ENCODE measurements at regions not wholly inside any gene's neighbourhood (a gene's known extent, or its start where the extent isn't known, plus 50 kb on each side); places are given as distances from the start of the nearest gene placed in this dataset.

DNA sequence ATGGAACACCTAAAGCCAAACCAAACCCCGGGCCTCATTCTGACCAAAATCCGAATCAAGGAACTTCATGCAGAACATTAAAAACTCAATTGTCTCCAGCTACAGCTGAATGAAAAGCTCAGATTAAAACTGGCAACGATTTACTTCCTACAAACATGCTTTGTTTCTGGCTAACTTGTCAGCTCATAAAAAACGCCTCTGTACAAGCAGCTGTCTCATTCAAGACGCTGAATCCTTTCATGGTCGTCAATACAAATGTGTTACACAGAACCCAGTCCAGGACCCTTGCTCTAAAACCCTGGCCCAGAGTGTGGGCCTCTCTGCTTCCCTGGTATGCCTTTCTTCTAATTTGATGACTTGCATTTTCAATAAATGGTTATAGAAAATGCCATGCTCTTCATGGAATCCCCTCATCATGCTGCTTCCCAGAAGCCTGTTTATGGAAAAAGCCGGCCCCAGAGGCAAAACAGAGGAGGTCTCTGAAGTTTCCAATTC is 183.1 kb downstream of the PHLDA1 start:
- no peak overlapping the region for H3K4me3 ChIP-seq (replicated peaks; ENCODE audit: insufficient read depth, low read length)
- TF ChIP-seq SPI1 (IDR thresholded peaks at IDR 0.05; ENCODE audit: borderline replicate concordance, low read depth) (no peak), POLR2AphosphoS5 (IDR thresholded peaks at IDR 0.05; ENCODE audit: low read depth) (no peak), GABPA (IDR thresholded peaks at IDR 0.05; ENCODE audit: low read depth) (no peak), CTCF (IDR thresholded peaks at IDR 0.05; ENCODE audit: insufficient read depth, low read length) (no peak)
- TF ChIP-seq, protein P1, sequence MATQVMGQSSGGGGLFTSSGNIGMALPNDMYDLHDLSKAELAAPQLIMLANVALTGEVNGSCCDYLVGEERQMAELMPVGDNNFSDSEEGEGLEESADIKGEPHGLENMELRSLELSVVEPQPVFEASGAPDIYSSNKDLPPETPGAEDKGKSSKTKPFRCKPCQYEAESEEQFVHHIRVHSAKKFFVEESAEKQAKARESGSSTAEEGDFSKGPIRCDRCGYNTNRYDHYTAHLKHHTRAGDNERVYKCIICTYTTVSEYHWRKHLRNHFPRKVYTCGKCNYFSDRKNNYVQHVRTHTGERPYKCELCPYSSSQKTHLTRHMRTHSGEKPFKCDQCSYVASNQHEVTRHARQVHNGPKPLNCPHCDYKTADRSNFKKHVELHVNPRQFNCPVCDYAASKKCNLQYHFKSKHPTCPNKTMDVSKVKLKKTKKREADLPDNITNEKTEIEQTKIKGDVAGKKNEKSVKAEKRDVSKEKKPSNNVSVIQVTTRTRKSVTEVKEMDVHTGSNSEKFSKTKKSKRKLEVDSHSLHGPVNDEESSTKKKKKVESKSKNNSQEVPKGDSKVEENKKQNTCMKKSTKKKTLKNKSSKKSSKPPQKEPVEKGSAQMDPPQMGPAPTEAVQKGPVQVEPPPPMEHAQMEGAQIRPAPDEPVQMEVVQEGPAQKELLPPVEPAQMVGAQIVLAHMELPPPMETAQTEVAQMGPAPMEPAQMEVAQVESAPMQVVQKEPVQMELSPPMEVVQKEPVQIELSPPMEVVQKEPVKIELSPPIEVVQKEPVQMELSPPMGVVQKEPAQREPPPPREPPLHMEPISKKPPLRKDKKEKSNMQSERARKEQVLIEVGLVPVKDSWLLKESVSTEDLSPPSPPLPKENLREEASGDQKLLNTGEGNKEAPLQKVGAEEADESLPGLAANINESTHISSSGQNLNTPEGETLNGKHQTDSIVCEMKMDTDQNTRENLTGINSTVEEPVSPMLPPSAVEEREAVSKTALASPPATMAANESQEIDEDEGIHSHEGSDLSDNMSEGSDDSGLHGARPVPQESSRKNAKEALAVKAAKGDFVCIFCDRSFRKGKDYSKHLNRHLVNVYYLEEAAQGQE (IDR thresholded peaks at IDR 0.05; ENCODE audit: insufficient replicate concordance, low read depth), result no peak
- H3K27me3 ChIP-seq (ENCODE audit: insufficient read depth, poor library complexity, severe bottlenecking), result no peaks in the 10 kb centered on the region
- H3K27ac ChIP-seq (replicated peaks), result no peak overlapping the region
- no peak for DNase-seq (ENCODE audit: low read depth in 1 of 2, low spot score in 1 of 2)

GRCh38 chr12:75846102-75846501 is 185.5 kb downstream of the PHLDA1 start:
- H3K27me3 ChIP-seq (ENCODE audit: insufficient read depth, poor library complexity, severe bottlenecking), result no peaks in the 10 kb centered on the region
- H3K4me3 ChIP-seq (replicated peaks; ENCODE audit: insufficient read depth, low read length), result no peak overlapping the region
- no peak for DNase-seq (ENCODE audit: low read depth in 1 of 2, low spot score in 1 of 2)
- no peak for TF ChIP-seq CTCF (IDR thresholded peaks at IDR 0.05; ENCODE audit: insufficient read depth, low read length)
- no peak for TF ChIP-seq SPI1 (IDR thresholded peaks at IDR 0.05; ENCODE audit: borderline replicate concordance, low read depth)
- TF ChIP-seq, protein P1 (IDR thresholded peaks at IDR 0.05; ENCODE audit: insufficient replicate concordance, low read depth), result no peak
- no peak for TF ChIP-seq GABPA (IDR thresholded peaks at IDR 0.05; ENCODE audit: low read depth)
- TF ChIP-seq POLR2AphosphoS5 (IDR thresholded peaks at IDR 0.05; ENCODE audit: low read depth), result no peak
- no peak overlapping the region for H3K27ac ChIP-seq (replicated peaks)

DNA sequence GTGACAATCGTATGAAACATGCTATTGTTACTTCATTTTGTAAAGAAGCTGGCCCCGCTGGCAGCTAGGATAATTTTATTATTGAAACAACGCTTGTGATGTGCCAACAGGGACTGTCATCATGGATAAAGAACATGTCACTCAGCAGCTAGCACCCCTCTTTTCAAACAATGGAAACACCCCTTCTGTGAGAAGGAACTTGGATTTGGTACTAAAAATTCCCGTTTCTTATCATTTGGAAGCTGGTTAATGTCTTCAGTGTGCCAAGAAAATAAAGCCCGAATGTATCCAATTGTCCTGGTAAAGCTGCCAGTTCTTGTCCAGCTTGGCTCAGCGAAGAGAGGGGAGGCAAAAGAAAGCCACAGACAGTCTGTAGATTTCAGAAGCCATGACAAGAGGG is 186.6 kb downstream of the PHLDA1 start:
- TF ChIP-seq CTCF (IDR thresholded peaks at IDR 0.05; ENCODE audit: insufficient read depth, low read length) (no peak), SPI1 (IDR thresholded peaks at IDR 0.05; ENCODE audit: borderline replicate concordance, low read depth) (no peak), GABPA (IDR thresholded peaks at IDR 0.05; ENCODE audit: low read depth) (no peak), POLR2AphosphoS5 (IDR thresholded peaks at IDR 0.05; ENCODE audit: low read depth) (no peak)
- TF ChIP-seq, protein P1 (IDR thresholded peaks at IDR 0.05; ENCODE audit: insufficient replicate concordance, low read depth), result no peak
- H3K4me3 ChIP-seq (replicated peaks; ENCODE audit: insufficient read depth, low read length), result no peak overlapping the region
- no peak for DNase-seq (ENCODE audit: low read depth in 1 of 2, low spot score in 1 of 2)
- H3K27ac ChIP-seq (replicated peaks), result no peak overlapping the region
- no peaks in the 10 kb centered on the region for H3K27me3 ChIP-seq (ENCODE audit: insufficient read depth, poor library complexity, severe bottlenecking)
